HL-60 (cell line): ENCODE measurements at regions not wholly inside any gene's neighbourhood (a gene's known extent, or its start where the extent isn't known, plus 50 kb on each side); places are given as distances from the start of the nearest gene placed in this dataset.

Experiments used
- POLR2AphosphoS5 ChIP-seq: IDR thresholded peaks from 2 replicates; pipeline ENCODE4 v1.6.1; 2012; ENCODE audit warnings: low read depth
- SPI1 ChIP-seq: IDR thresholded peaks from 2 replicates; pipeline ENCODE4 v1.6.1; 2012; ENCODE audit warnings: low read depth, mild to moderate bottlenecking, borderline replicate concordance
- TF ChIP-seq, protein P1 (sequence below): IDR thresholded peaks from one replicate; pipeline ENCODE4 v1.5.1; 2011; ENCODE audit warnings: low read length, control low read depth, inconsistent platforms; ENCODE audit not compliant: insufficient read depth
- TF ChIP-seq, protein P2 (sequence below): IDR thresholded peaks from 2 replicates; pipeline ENCODE4 v1.6.1; 2012; ENCODE audit warnings: low read depth; ENCODE audit not compliant: insufficient replicate concordance

DNA sequence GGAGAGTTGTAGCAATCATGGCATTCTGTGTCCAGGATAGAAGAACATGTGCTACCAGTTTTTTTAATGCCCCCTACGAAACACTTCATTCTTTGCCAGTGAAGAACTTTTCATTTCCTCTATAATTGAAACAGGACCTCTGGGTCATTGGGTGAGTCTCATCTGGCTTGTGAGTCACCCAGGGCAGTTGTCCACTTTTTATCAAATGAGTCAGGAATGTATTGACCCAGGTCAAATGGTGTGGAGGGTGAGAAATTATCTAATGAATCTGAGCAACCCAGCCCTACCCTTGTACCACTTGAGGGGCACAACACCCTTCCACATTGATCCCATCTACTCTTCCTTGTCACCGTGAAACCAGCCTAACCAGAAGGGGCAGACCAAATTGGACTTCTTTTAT is 417.3 kb upstream of the PROX1 start:
- no peak for TF ChIP-seq POLR2AphosphoS5
- TF ChIP-seq, protein P1, sequence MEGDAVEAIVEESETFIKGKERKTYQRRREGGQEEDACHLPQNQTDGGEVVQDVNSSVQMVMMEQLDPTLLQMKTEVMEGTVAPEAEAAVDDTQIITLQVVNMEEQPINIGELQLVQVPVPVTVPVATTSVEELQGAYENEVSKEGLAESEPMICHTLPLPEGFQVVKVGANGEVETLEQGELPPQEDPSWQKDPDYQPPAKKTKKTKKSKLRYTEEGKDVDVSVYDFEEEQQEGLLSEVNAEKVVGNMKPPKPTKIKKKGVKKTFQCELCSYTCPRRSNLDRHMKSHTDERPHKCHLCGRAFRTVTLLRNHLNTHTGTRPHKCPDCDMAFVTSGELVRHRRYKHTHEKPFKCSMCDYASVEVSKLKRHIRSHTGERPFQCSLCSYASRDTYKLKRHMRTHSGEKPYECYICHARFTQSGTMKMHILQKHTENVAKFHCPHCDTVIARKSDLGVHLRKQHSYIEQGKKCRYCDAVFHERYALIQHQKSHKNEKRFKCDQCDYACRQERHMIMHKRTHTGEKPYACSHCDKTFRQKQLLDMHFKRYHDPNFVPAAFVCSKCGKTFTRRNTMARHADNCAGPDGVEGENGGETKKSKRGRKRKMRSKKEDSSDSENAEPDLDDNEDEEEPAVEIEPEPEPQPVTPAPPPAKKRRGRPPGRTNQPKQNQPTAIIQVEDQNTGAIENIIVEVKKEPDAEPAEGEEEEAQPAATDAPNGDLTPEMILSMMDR: no peak
- TF ChIP-seq, protein P2, sequence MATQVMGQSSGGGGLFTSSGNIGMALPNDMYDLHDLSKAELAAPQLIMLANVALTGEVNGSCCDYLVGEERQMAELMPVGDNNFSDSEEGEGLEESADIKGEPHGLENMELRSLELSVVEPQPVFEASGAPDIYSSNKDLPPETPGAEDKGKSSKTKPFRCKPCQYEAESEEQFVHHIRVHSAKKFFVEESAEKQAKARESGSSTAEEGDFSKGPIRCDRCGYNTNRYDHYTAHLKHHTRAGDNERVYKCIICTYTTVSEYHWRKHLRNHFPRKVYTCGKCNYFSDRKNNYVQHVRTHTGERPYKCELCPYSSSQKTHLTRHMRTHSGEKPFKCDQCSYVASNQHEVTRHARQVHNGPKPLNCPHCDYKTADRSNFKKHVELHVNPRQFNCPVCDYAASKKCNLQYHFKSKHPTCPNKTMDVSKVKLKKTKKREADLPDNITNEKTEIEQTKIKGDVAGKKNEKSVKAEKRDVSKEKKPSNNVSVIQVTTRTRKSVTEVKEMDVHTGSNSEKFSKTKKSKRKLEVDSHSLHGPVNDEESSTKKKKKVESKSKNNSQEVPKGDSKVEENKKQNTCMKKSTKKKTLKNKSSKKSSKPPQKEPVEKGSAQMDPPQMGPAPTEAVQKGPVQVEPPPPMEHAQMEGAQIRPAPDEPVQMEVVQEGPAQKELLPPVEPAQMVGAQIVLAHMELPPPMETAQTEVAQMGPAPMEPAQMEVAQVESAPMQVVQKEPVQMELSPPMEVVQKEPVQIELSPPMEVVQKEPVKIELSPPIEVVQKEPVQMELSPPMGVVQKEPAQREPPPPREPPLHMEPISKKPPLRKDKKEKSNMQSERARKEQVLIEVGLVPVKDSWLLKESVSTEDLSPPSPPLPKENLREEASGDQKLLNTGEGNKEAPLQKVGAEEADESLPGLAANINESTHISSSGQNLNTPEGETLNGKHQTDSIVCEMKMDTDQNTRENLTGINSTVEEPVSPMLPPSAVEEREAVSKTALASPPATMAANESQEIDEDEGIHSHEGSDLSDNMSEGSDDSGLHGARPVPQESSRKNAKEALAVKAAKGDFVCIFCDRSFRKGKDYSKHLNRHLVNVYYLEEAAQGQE: no peak
- no peak for TF ChIP-seq SPI1
